A673 (cell line): ENCODE measurements at regions not wholly inside any gene's neighbourhood (a gene's known extent, or its start where the extent isn't known, plus 50 kb on each side); places are given as distances from the start of the nearest gene placed in this dataset.

Source experiments
- CTCF ChIP-seq: fragments of 300-800, 200-600 bp; sonication (generic); conservative IDR thresholded peaks from 2 replicates; pipeline ENCODE4 v1.5.1; 2017; ENCODE audit warnings: low read depth, mild to moderate bottlenecking, antibody characterized with exemption, low read length, moderate library complexity, mixed read lengths
- EZH2 ChIP-seq: fragments of 200-600 bp; sonication (generic); IDR thresholded peaks from 2 replicates; pipeline ENCODE4 v1.6.1; 2017; ENCODE audit warnings: borderline replicate concordance, low read depth, mild to moderate bottlenecking, mixed read lengths, antibody characterized with exemption, low read length; ENCODE audit not compliant: poor library complexity, severe bottlenecking

- no peak for TF ChIP-seq CTCF
- TF ChIP-seq EZH2: no peak
Measured at GRCh38 chr5:155144956-155145355, 131.4 kb downstream of the KIF4B start.
